A673 (cell line): ENCODE measurements at regions not wholly inside any gene's neighbourhood (a gene's known extent, or its start where the extent isn't known, plus 50 kb on each side); places are given as distances from the start of the nearest gene placed in this dataset.

Experiments used
- BruUV-seq: library from RNA; stranded (reverse); fragments of 400-500 nt; replicated peaks from 2 replicates; lab custom pipeline; 2021; lab: Mats Ljungman, UMichigan
- CTCF ChIA-PET: fragments of 300-600 bp; sonication (Branson Sonifier 250); formaldehyde crosslinking; loops from one replicate; lab custom pipeline; 2022; ENCODE audit warnings: antibody characterized with exemption; lab: Charles Lee
- POLR2A ChIA-PET: fragments of 300-600 bp; sonication (Branson Sonifier 250); formaldehyde crosslinking; loops from one replicate; lab custom pipeline; 2022; ENCODE audit warnings: antibody characterized with exemption; ENCODE audit not compliant: low non-redundant PET; lab: Charles Lee
- DNase-seq: peaks from one replicate; pipeline ENCODE4 v3.0.0-alpha.2; 2015; ENCODE audit warnings: low spot score
- H3K27ac ChIP-seq: fragments of 200-600 bp; sonication (generic); 2 replicates; pipeline ENCODE4 v1.5.1; 2016; ENCODE audit warnings: mixed run types, low read depth, mild to moderate bottlenecking, mixed read lengths, antibody characterized with exemption, low read length; ENCODE audit not compliant: poor library complexity, severe bottlenecking
- H3K27me3 ChIP-seq: fragments of 200-600 bp; sonication (generic); replicated peaks from 2 replicates; pipeline ENCODE4 v1.6.1; 2017; ENCODE audit warnings: mixed run types, low read depth, mild to moderate bottlenecking, mixed read lengths, antibody characterized with exemption, low read length; ENCODE audit not compliant: insufficient read depth, poor library complexity
- H3K36me3 ChIP-seq: fragments of 200-600 bp; sonication (generic); 2 replicates; pipeline ENCODE4 v1.6.1; 2016; ENCODE audit warnings: mixed run types, mild to moderate bottlenecking, mixed read lengths, antibody characterized with exemption, low read length; ENCODE audit not compliant: insufficient read depth, poor library complexity, severe bottlenecking
- H3K4me1 ChIP-seq: fragments of 200-600 bp; sonication (generic); 2 replicates; pipeline ENCODE4 v1.6.1; 2017; ENCODE audit warnings: mixed run types, mild to moderate bottlenecking, mixed read lengths, antibody characterized with exemption, low read length; ENCODE audit not compliant: insufficient read depth, poor library complexity, severe bottlenecking
- H3K4me3 ChIP-seq: fragments of 200-600 bp; sonication (generic); 2 replicates; pipeline ENCODE4 v1.5.1; 2016; ENCODE audit warnings: low read depth, mixed run types, mild to moderate bottlenecking, mixed read lengths, low read length; ENCODE audit not compliant: poor library complexity, severe bottlenecking
- H3K9me3 ChIP-seq: fragments of 200-600 bp; sonication (generic); 2 replicates; pipeline ENCODE4 v1.6.1; 2016; ENCODE audit warnings: mixed run types, low read depth, mild to moderate bottlenecking, mixed read lengths, antibody characterized with exemption, low read length; ENCODE audit not compliant: poor library complexity, severe bottlenecking
- EZH2 ChIP-seq: fragments of 200-600 bp; sonication (generic); IDR thresholded peaks from 2 replicates; pipeline ENCODE4 v1.6.1; 2017; ENCODE audit warnings: borderline replicate concordance, low read depth, mild to moderate bottlenecking, mixed read lengths, antibody characterized with exemption, low read length; ENCODE audit not compliant: poor library complexity, severe bottlenecking
- intact Hi-C: fragments of 100-400 bp; cut with micrococcal nuclease; formaldehyde crosslinking; loops from one replicate; pipeline ENCODE4 v1.10.0; 2022; ENCODE audit not compliant: unreplicated experiment
- TF ChIP-seq, protein P1 (sequence below): fragments of 300-800, 200-600 bp; sonication (generic); conservative IDR thresholded peaks from 2 replicates; pipeline ENCODE4 v1.5.1; 2017; ENCODE audit warnings: low read depth, mild to moderate bottlenecking, antibody characterized with exemption, low read length, moderate library complexity, mixed read lengths

- intact Hi-C loops, result no loop called here
- Histone ChIP-seq H3K27me3 (no peaks in the 10 kb centered on the region), H3K36me3 (no peaks in the 10 kb centered on the region), H3K4me3 (no peak overlapping the region), H3K9me3 (no peaks in the 10 kb centered on the region), H3K27ac (no peak overlapping the region), H3K4me1 (no peaks in the 10 kb centered on the region)
- BruUV-seq, result no TSS peak
- ChIA-PET CTCF (no interaction called here), POLR2A (no interaction called here)
- no peak for DNase-seq
- TF ChIP-seq, protein P1, sequence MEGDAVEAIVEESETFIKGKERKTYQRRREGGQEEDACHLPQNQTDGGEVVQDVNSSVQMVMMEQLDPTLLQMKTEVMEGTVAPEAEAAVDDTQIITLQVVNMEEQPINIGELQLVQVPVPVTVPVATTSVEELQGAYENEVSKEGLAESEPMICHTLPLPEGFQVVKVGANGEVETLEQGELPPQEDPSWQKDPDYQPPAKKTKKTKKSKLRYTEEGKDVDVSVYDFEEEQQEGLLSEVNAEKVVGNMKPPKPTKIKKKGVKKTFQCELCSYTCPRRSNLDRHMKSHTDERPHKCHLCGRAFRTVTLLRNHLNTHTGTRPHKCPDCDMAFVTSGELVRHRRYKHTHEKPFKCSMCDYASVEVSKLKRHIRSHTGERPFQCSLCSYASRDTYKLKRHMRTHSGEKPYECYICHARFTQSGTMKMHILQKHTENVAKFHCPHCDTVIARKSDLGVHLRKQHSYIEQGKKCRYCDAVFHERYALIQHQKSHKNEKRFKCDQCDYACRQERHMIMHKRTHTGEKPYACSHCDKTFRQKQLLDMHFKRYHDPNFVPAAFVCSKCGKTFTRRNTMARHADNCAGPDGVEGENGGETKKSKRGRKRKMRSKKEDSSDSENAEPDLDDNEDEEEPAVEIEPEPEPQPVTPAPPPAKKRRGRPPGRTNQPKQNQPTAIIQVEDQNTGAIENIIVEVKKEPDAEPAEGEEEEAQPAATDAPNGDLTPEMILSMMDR, result no peak
- no peak for TF ChIP-seq EZH2
Measured at GRCh38 chr12:83404521-83404920, 717.8 kb downstream of the TMTC2 start.

- H3K4me1 ChIP-seq, result no peaks in the 10 kb centered on the region
- TF ChIP-seq, protein P1, result no peak
- TF ChIP-seq EZH2, result no peak
- no peak overlapping the region for H3K27ac ChIP-seq
- no TSS peak for BruUV-seq
- no peak for DNase-seq
- ChIA-PET CTCF (no interaction called here), POLR2A (no interaction called here)
- no peak overlapping the region for H3K4me3 ChIP-seq
- H3K27me3 ChIP-seq, result no peaks in the 10 kb centered on the region
- intact Hi-C loops, result no loop called here
- H3K9me3 ChIP-seq, result no peaks in the 10 kb centered on the region
- no peaks in the 10 kb centered on the region for H3K36me3 ChIP-seq
Measured at GRCh38 chr12:83390186-83390585, 703.5 kb downstream of the TMTC2 start.

- peak; percentile 30 for DNase-seq
- POLR2A ChIA-PET, result no interaction called here
- H3K27ac ChIP-seq, result no peak overlapping the region
Measured at GRCh38 chr12:83389237-83389996, 702.7 kb downstream of the TMTC2 start.

More at GRCh38 chr12:83389237-83389996, 702.7 kb downstream of the TMTC2 start:
- CTCF ChIA-PET, result interaction anchor here (1.2 kb wide), 1 partner anchor 703 kb away, joined by 3 read pairs; the partner anchor contains the start of gene TMTC2
- Histone ChIP-seq H3K4me3 (no peak overlapping the region), H3K36me3 (no peaks in the 10 kb centered on the region), H3K4me1 (no peaks in the 10 kb centered on the region), H3K27me3 (no peaks in the 10 kb centered on the region), H3K9me3 (no peaks in the 10 kb centered on the region)
- BruUV-seq, result no TSS peak
- TF ChIP-seq EZH2, result no peak
- TF ChIP-seq, protein P1, result peak; percentile 45; the same call in 1 of the 2 replicates
- intact Hi-C loops, result loop anchor here (10.0 kb wide), 1 partner anchor 705 kb away; the partner anchor contains the start of gene TMTC2
